IPS-18c (cell line): ENCODE measurements at regions not wholly inside any gene's neighbourhood (a gene's known extent, or its start where the extent isn't known, plus 50 kb on each side); places are given as distances from the start of the nearest gene placed in this dataset.

Source experiments
- H3K4me3 ChIP-seq: 2 replicates; pipeline ENCODE4 v1.7.0; 2013; ENCODE audit warnings: low read depth, mild to moderate bottlenecking, low read length, moderate library complexity; ENCODE audit not compliant: insufficient read depth
- H3K9me3 ChIP-seq: one replicate; pipeline ENCODE4 v1.6.1; 2013; ENCODE audit warnings: mild to moderate bottlenecking, low read length, moderate library complexity; ENCODE audit not compliant: control insufficient read depth, insufficient read depth

DNA sequence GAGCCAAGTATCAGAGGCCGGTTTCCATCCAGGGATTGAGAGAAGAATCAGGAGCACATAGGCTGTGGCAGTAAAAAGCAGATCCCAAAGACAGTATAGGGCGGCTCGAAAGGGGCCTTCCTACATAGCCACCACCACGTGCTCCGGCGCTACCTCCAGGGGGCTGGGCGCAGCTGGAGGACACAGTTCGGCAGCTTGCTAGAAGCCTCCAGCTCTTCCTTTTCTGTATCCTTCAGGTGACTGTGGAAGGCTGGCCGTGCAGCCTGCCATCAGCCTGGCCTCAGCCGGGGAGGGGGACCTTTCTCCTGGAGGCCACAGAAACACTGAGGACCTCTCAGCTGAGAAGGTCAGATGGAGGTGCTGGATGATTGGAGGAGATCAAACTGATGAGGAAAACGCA is 183.6 kb upstream of the GLI2 start:
- H3K4me3 ChIP-seq = no peak overlapping the region
- H3K9me3 ChIP-seq = no peaks in the 10 kb centered on the region

- Histone ChIP-seq H3K9me3 (no peaks in the 10 kb centered on the region), H3K4me3 (no peak overlapping the region)
These were observed 182.7 kb upstream of the GLI2 start for GRCh38 chr2:120552800-120553481.

- Histone ChIP-seq H3K9me3 (no peaks in the 10 kb centered on the region), H3K4me3 (no peak overlapping the region)
These were observed 181.0 kb upstream of the GLI2 start for GRCh38 chr2:120554625-120555032.

GRCh38 chr2:120555092-120555491 is 180.6 kb upstream of the GLI2 start:
- H3K4me3 ChIP-seq = no peak overlapping the region
- H3K9me3 ChIP-seq = no peaks in the 10 kb centered on the region

DNA sequence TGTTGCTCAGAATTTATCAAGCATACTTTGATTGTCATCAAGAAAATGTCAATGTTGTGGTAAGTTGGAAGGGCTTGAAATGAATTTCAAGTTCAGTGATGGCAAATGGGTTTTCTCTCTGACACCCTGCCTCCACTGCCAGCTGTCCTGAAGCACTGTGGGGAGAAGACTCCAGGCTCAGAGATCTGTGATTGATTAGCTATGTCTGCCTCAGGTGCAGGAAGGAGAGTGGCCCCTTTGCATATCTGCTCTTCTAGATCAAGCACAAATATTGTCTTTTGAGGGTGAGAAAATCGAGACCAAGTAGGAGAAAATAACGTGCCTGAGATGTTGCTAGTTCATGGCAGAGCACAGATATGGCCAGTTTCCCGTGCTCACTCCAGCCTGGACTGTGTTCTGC is 178.8 kb upstream of the GLI2 start:
- Histone ChIP-seq H3K9me3 (no peaks in the 10 kb centered on the region), H3K4me3 (no peak overlapping the region)

- no peaks in the 10 kb centered on the region for H3K9me3 ChIP-seq
- H3K4me3 ChIP-seq = no peak overlapping the region
These were observed 176.8 kb upstream of the GLI2 start for GRCh38 chr2:120558847-120559246.

DNA sequence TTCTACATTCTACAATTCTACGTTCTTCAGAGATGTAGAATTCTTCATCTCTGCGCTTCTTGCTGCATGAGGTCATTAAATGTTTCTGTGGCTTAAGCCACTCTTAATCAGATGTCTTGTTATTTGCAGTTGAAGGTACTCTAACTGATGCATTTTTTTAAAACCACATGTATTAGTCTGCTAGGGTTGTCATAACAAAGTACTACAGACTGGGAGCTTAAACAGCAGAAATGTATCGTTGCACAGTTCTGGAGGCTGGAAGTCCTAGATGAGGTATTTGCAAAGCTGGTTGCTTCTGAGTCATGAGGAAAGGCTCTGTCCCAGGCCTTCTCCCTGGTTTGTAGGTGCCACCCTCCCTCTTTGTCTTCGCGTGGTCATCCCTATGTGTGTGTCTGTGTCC is 176.3 kb upstream of the GLI2 start:
- H3K9me3 ChIP-seq = no peaks in the 10 kb centered on the region
- H3K4me3 ChIP-seq = no peak overlapping the region

- Histone ChIP-seq H3K4me3 (no peak overlapping the region), H3K9me3 (no peaks in the 10 kb centered on the region)
These were observed 175.3 kb upstream of the GLI2 start for GRCh38 chr2:120560330-120560729.

- H3K9me3 ChIP-seq = no peaks in the 10 kb centered on the region
- H3K4me3 ChIP-seq = no peak overlapping the region
These were observed 174.2 kb upstream of the GLI2 start for GRCh38 chr2:120561379-120562035.

- Histone ChIP-seq H3K9me3 (no peaks in the 10 kb centered on the region), H3K4me3 (no peak overlapping the region)
These were observed 173.3 kb upstream of the GLI2 start for GRCh38 chr2:120562218-120563005.

DNA sequence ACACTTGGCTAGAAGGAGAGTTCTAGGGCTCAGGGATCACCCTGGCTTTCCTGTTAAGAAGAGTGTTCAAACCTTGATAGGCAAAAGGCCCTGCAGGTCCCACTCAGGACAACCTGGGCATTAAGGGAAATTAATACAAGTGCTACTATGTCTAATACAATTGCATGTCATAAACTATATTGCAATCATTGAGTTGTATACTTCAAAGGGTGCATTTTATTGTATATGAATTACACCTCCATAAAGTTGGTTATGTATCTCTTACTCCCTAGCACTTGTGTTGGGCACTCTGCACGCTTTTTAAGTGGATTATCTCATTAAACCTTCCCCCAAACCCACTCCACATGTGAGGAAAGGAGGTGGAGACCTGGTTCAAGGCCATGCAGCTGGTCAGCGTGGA is 172.1 kb upstream of the GLI2 start:
- H3K4me3 ChIP-seq = no peak overlapping the region
- no peaks in the 10 kb centered on the region for H3K9me3 ChIP-seq

GRCh38 chr2:120564213-120565094 is 171.2 kb upstream of the GLI2 start:
- H3K9me3 ChIP-seq = no peaks in the 10 kb centered on the region

DNA sequence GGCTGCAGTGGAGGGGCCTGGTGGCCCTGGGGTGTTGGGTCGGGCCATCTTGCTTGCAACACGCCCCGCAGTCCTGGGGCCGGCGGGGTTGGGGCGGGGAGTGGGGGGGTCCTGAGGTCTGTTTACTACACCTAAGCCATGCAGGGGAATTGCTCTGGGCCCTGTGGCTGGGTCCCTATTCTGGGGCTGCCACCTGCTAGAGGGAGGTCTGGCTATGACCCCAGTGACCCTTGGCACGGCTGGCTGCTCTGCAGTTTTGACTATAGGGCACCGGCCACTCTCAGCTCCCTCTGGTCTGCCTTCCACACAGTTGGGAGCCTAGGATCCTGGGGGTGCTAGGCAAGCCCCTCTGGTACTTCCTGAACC is 170.6 kb upstream of the GLI2 start:
- Histone ChIP-seq H3K9me3 (no peaks in the 10 kb centered on the region), H3K4me3 (no peak overlapping the region)

More at GRCh38 chr2:120564213-120565094, 171.2 kb upstream of the GLI2 start:
- no peak overlapping the region for H3K4me3 ChIP-seq

DNA sequence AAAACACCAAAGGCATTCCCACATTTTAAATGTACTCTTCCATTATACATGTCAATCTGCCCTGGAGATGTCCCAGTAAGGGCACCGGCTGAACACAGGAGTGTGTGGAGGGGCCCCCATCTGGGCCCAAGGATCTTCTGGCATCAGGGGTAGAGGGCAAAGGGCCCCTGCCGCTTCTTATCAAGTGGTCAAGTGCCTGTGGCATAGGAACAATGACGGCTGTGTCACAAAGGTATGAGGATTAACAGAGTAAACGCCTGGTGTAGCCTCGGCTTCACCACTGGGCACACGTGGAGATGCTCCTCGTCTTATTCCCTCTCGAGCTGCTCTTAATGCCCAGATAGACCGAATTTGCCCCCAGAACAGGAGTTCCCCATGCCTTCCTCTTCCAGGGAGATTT is 169.7 kb upstream of the GLI2 start:
- no peaks in the 10 kb centered on the region for H3K9me3 ChIP-seq
- no peak overlapping the region for H3K4me3 ChIP-seq

- Histone ChIP-seq H3K9me3 (no peaks in the 10 kb centered on the region), H3K4me3 (no peak overlapping the region)
These were observed 169.2 kb upstream of the GLI2 start for GRCh38 chr2:120566331-120567035.

GRCh38 chr2:120567128-120567527 is 168.5 kb upstream of the GLI2 start:
- H3K9me3 ChIP-seq = no peaks in the 10 kb centered on the region
- H3K4me3 ChIP-seq = no peak overlapping the region
